Activated T-helper 2 cell treated with anti-CD3 and anti-CD28 coated beads, Interferon-gamma antibody, Interleukin-2, Interleukin-4, amounts not matched to agents 10 μg/mL and 5 μg/mL and 100 μg/mL, durations not matched to agents 14 hours and 24 hours and 36 hours (primary cell): ENCODE measurements at regions not wholly inside any gene's neighbourhood (a gene's known extent, or its start where the extent isn't known, plus 50 kb on each side); places are given as distances from the start of the nearest gene placed in this dataset.

Source experiments
- DNase-seq: peaks from one replicate; pipeline ENCODE4 v3.0.0; 2021; ENCODE audit warnings: low spot score
- H3K27ac Mint-ChIP-seq: one replicate; pipeline ENCODE4 v1.8.0; 2021; ENCODE audit warnings: mixed read lengths
- H3K27me3 Mint-ChIP-seq: one replicate; pipeline ENCODE4 v1.8.0; 2021; ENCODE audit warnings: low read depth, mixed read lengths
- H3K36me3 Mint-ChIP-seq: one replicate; pipeline ENCODE4 v1.8.0; 2021; ENCODE audit warnings: low read depth, mixed read lengths
- H3K4me1 Mint-ChIP-seq: one replicate; pipeline ENCODE4 v1.8.0; 2021; ENCODE audit warnings: low read depth, mixed read lengths
- H3K4me3 Mint-ChIP-seq: one replicate; pipeline ENCODE4 v1.8.0; 2021; ENCODE audit warnings: low read depth, mild to moderate bottlenecking, moderate library complexity, mixed read lengths
- H3K9me3 Mint-ChIP-seq: one replicate; pipeline ENCODE4 v1.8.0; 2021; ENCODE audit warnings: mixed read lengths
- intact Hi-C: fragments of 100-400 bp; cut with micrococcal nuclease; formaldehyde crosslinking; loops from one replicate; pipeline ENCODE4 v1.15.1; 2023

- H3K27me3 Mint-ChIP-seq, result no peaks in the 10 kb centered on the region
- no peak for DNase-seq
These were observed 162.3 kb upstream of the ARHGEF26 start for GRCh38 chr3:153958635-153959595.

GRCh38 chr3:153960458-153961074 lies 160.6 kb upstream of the ARHGEF26 start:
- H3K36me3 Mint-ChIP-seq, result no peaks in the 10 kb centered on the region
- H3K27me3 Mint-ChIP-seq, result no peaks in the 10 kb centered on the region
- no peak overlapping the region for H3K4me3 Mint-ChIP-seq

More at GRCh38 chr3:153958635-153959595, 162.3 kb upstream of the ARHGEF26 start:
- Mint-ChIP-seq H3K9me3 (no peaks in the 10 kb centered on the region), H3K27ac (no peak overlapping the region), H3K4me1 (no peaks in the 10 kb centered on the region), H3K36me3 (no peaks in the 10 kb centered on the region), H3K4me3 (no peak overlapping the region)
- intact Hi-C loops, result no loop called here

GRCh38 chr3:153961494-153961893 lies 159.7 kb upstream of the ARHGEF26 start:
- Mint-ChIP-seq H3K27ac (no peak overlapping the region), H3K4me1 (no peaks in the 10 kb centered on the region), H3K36me3 (no peaks in the 10 kb centered on the region)

More at GRCh38 chr3:153960458-153961074, 160.6 kb upstream of the ARHGEF26 start:
- H3K4me1 Mint-ChIP-seq, result no peaks in the 10 kb centered on the region
- intact Hi-C loops, result no loop called here
- H3K27ac Mint-ChIP-seq, result no peak overlapping the region
- no peak for DNase-seq
- H3K9me3 Mint-ChIP-seq, result no peaks in the 10 kb centered on the region

GRCh38 chr3:153963012-153963411 lies 158.2 kb upstream of the ARHGEF26 start:
- Mint-ChIP-seq H3K27me3 (no peaks in the 10 kb centered on the region), H3K36me3 (no peaks in the 10 kb centered on the region), H3K4me3 (no peak overlapping the region), H3K4me1 (no peaks in the 10 kb centered on the region), H3K9me3 (no peaks in the 10 kb centered on the region), H3K27ac (no peak overlapping the region)
- DNase-seq, result no peak
- intact Hi-C loops, result no loop called here

More at GRCh38 chr3:153961494-153961893, 159.7 kb upstream of the ARHGEF26 start:
- Mint-ChIP-seq H3K27me3 (no peaks in the 10 kb centered on the region), H3K9me3 (no peaks in the 10 kb centered on the region), H3K4me3 (no peak overlapping the region)
- intact Hi-C loops, result no loop called here
- no peak for DNase-seq

- intact Hi-C loops, result no loop called here
- DNase-seq, result no peak
- H3K9me3 Mint-ChIP-seq, result no peaks in the 10 kb centered on the region
- no peaks in the 10 kb centered on the region for H3K27me3 Mint-ChIP-seq
- H3K36me3 Mint-ChIP-seq, result no peaks in the 10 kb centered on the region
- H3K27ac Mint-ChIP-seq, result no peak overlapping the region
- no peaks in the 10 kb centered on the region for H3K4me1 Mint-ChIP-seq
- no peak overlapping the region for H3K4me3 Mint-ChIP-seq
These were observed 153.9 kb upstream of the ARHGEF26 start for GRCh38 chr3:153967260-153967659.

GRCh38 chr3:153970047-153970446 lies 151.1 kb upstream of the ARHGEF26 start:
- intact Hi-C loops, result no loop called here
- DNase-seq, result no peak
- Mint-ChIP-seq H3K36me3 (no peaks in the 10 kb centered on the region), H3K4me1 (no peaks in the 10 kb centered on the region), H3K27me3 (no peaks in the 10 kb centered on the region), H3K27ac (no peak overlapping the region), H3K4me3 (no peak overlapping the region), H3K9me3 (no peaks in the 10 kb centered on the region)

GRCh38 chr3:153970741-153971347 lies 150.3 kb upstream of the ARHGEF26 start:
- intact Hi-C loops, result no loop called here
- no peak for DNase-seq
- Mint-ChIP-seq H3K27me3 (no peaks in the 10 kb centered on the region), H3K36me3 (no peaks in the 10 kb centered on the region), H3K4me1 (no peaks in the 10 kb centered on the region), H3K9me3 (no peaks in the 10 kb centered on the region), H3K4me3 (no peak overlapping the region), H3K27ac (no peak overlapping the region)

- intact Hi-C loops, result no loop called here
- Mint-ChIP-seq H3K4me1 (no peaks in the 10 kb centered on the region), H3K4me3 (no peak overlapping the region), H3K27me3 (no peaks in the 10 kb centered on the region), H3K27ac (no peak overlapping the region), H3K9me3 (no peaks in the 10 kb centered on the region), H3K36me3 (no peaks in the 10 kb centered on the region)
- no peak for DNase-seq
These were observed 148.3 kb upstream of the ARHGEF26 start for GRCh38 chr3:153972862-153973261.

- Mint-ChIP-seq H3K36me3 (no peaks in the 10 kb centered on the region), H3K4me1 (no peaks in the 10 kb centered on the region), H3K27ac (no peak overlapping the region), H3K27me3 (no peaks in the 10 kb centered on the region), H3K4me3 (no peak overlapping the region), H3K9me3 (no peaks in the 10 kb centered on the region)
- DNase-seq, result no peak
- intact Hi-C loops, result no loop called here
These were observed 147.4 kb upstream of the ARHGEF26 start for GRCh38 chr3:153973722-153974265.

GRCh38 chr3:153974614-153975013 lies 146.6 kb upstream of the ARHGEF26 start:
- H3K27ac Mint-ChIP-seq, result no peak overlapping the region
- intact Hi-C loops, result no loop called here
- no peaks in the 10 kb centered on the region for H3K27me3 Mint-ChIP-seq
- H3K9me3 Mint-ChIP-seq, result no peaks in the 10 kb centered on the region
- H3K4me1 Mint-ChIP-seq, result no peaks in the 10 kb centered on the region
- H3K36me3 Mint-ChIP-seq, result no peaks in the 10 kb centered on the region
- no peak overlapping the region for H3K4me3 Mint-ChIP-seq
- DNase-seq, result no peak

- Mint-ChIP-seq H3K27ac (no peak overlapping the region), H3K4me1 (no peaks in the 10 kb centered on the region), H3K4me3 (no peak overlapping the region), H3K36me3 (no peaks in the 10 kb centered on the region), H3K9me3 (no peaks in the 10 kb centered on the region), H3K27me3 (no peaks in the 10 kb centered on the region)
- DNase-seq, result no peak
- intact Hi-C loops, result no loop called here
These were observed 144.2 kb upstream of the ARHGEF26 start for GRCh38 chr3:153976891-153977554.

- Mint-ChIP-seq H3K9me3 (no peaks in the 10 kb centered on the region), H3K27me3 (no peaks in the 10 kb centered on the region), H3K4me3 (no peak overlapping the region), H3K36me3 (no peaks in the 10 kb centered on the region), H3K27ac (no peak overlapping the region), H3K4me1 (no peaks in the 10 kb centered on the region)
- no peak for DNase-seq
- intact Hi-C loops, result no loop called here
These were observed 143.2 kb upstream of the ARHGEF26 start for GRCh38 chr3:153978006-153978405.
